HCT116 (cell line): ENCODE measurements at regions not wholly inside any gene's neighbourhood (a gene's known extent, or its start where the extent isn't known, plus 50 kb on each side); places are given as distances from the start of the nearest gene placed in this dataset.
A peak's percentile ranks its signal among the peaks of the same experiment; 100 is the strongest.

Experiments used
- ATAC-seq: fragments of 200-7000 bp; cut with Tn5 transposase; 2 replicates; pipeline ENCODE4 v1.9.1; 2020; ENCODE audit warnings: mild to moderate bottlenecking, moderate library complexity
- BruUV-seq: library from RNA; stranded (reverse); fragments of 400-500 nt; replicated peaks from 2 replicates; lab custom pipeline; 2021; lab: Mats Ljungman, UMichigan
- CTCF ChIA-PET: fragments of 300-600 bp; sonication (Branson Sonifier 250); formaldehyde crosslinking; loops from one replicate; lab custom pipeline; 2021; ENCODE audit warnings: antibody characterized with exemption; lab: Charles Lee
- POLR2A ChIA-PET: fragments of 300-600, 350-600 bp; sonication (Branson Sonifier 250); formaldehyde crosslinking; loops from one replicate; lab custom pipeline; 2021; ENCODE audit warnings: antibody characterized with exemption; lab: Charles Lee
- RAD21 ChIA-PET, 2 experiments: fragments of 300-600 bp; sonication (Branson Sonifier 250); formaldehyde crosslinking; loops; one replicate each; lab custom pipeline; 2023; ENCODE audit warnings: low total read pairs in 2 of 2; ENCODE audit not compliant: uncharacterized antibody in 2 of 2, unreplicated experiment in 2 of 2, low non-redundant PET in 1 of 2; lab: Charles Lee
- DNase-seq: peaks from one replicate; pipeline ENCODE4 v3.0.0-alpha.2; 2010; ENCODE audit warnings: low read depth, low spot score
- H2AFZ ChIP-seq: fragments of 200-600 bp; shearing (Covaris generic), sonication (generic); 2 replicates; pipeline ENCODE4 v1.6.1; 2017; ENCODE audit warnings: low read depth, mixed run types, mixed read lengths, antibody characterized with exemption, low read length; ENCODE audit not compliant: poor library complexity, severe bottlenecking
- H3K27ac ChIP-seq: 2 replicates; pipeline ENCODE4 v1.5.1; 2012; ENCODE audit warnings: low read depth, low read length
- H3K27me3 ChIP-seq: fragments of 200-600 bp; sonication (generic); 2 replicates; pipeline ENCODE4 v1.6.1; 2016; ENCODE audit warnings: mixed run types, low read length, mixed read lengths; ENCODE audit not compliant: insufficient read depth
- H3K36me3 ChIP-seq, 2 experiments: fragments of 200-500 bp in 1 of 2; fragments of 200-600 bp in 1 of 2; sonication (Bioruptor generic) in 1 of 2; sonication (generic) in 1 of 2; 2 replicates each; pipeline versions ENCODE4 v1.5.1 to v1.6.1; 2014 to 2016; ENCODE audit warnings: low read length in 2 of 2, inconsistent platforms in 1 of 2, mixed read lengths in 1 of 2, mixed run types in 1 of 2; ENCODE audit not compliant: insufficient read depth in 2 of 2, control insufficient read depth in 1 of 2
- H3K4me1 ChIP-seq, 2 experiments: fragments of 200-600 bp in 1 of 2; sonication (generic) in 1 of 2; 2 replicates each; pipeline versions ENCODE4 v1.5.1 to v1.6.1; 2012 to 2017; ENCODE audit warnings: low read length in 2 of 2, inconsistent platforms in 1 of 2, mild to moderate bottlenecking in 1 of 2, mixed read lengths in 1 of 2, mixed run types in 1 of 2, moderate library complexity in 1 of 2; ENCODE audit not compliant: insufficient read depth in 2 of 2, control insufficient read depth in 1 of 2
- H3K4me2 ChIP-seq: fragments of 200-600 bp; sonication (generic); 2 replicates; pipeline ENCODE4 v1.6.1; 2017; ENCODE audit warnings: mixed run types, low read length, mixed read lengths
- H3K4me3 ChIP-seq, 2 experiments: fragments of 200-600 bp in 1 of 2; sonication (generic) in 1 of 2; replicated peaks in 1 of 2; 2 replicates each; pipeline ENCODE4 v1.5.1; 2011 to 2016; ENCODE audit warnings: low read length in 2 of 2, control low read depth in 1 of 2, low read depth in 1 of 2, mild to moderate bottlenecking in 1 of 2, mixed read lengths in 1 of 2, mixed run types in 1 of 2
- H3K79me2 ChIP-seq: fragments of 200-600 bp; sonication (generic); 2 replicates; pipeline ENCODE4 v1.6.1; 2017; ENCODE audit warnings: mild to moderate bottlenecking, mixed run types, low read length, moderate library complexity, mixed read lengths; ENCODE audit not compliant: insufficient read depth
- H3K9ac ChIP-seq: fragments of 200-600 bp; sonication (generic); 2 replicates; pipeline ENCODE4 v1.6.1; 2016; ENCODE audit warnings: low read length, mixed read lengths
- H3K9me2 ChIP-seq: fragments of 200-600 bp; sonication (generic), shearing (Covaris generic); 2 replicates; pipeline ENCODE4 v1.6.1; 2017; ENCODE audit warnings: mixed run types, mild to moderate bottlenecking, moderate library complexity; ENCODE audit not compliant: insufficient read depth
- H3K9me3 ChIP-seq, 2 experiments: fragments of 200-500 bp in 1 of 2; fragments of 200-600 bp in 1 of 2; sonication (Bioruptor generic) in 1 of 2; sonication (generic) in 1 of 2; 2 replicates each; pipeline ENCODE4 v1.6.1; 2014 to 2017; ENCODE audit warnings: low read length in 2 of 2, mixed read lengths in 2 of 2, inconsistent platforms in 1 of 2, low read depth in 1 of 2, mild to moderate bottlenecking in 1 of 2, mixed run types in 1 of 2, moderate library complexity in 1 of 2; ENCODE audit not compliant: control insufficient read depth in 1 of 2, insufficient read depth in 1 of 2
- H4K20me1 ChIP-seq: fragments of 200-600 bp; sonication (generic), shearing (Covaris generic); 2 replicates; pipeline ENCODE4 v1.6.1; 2017; ENCODE audit warnings: mixed run types, mild to moderate bottlenecking, moderate library complexity; ENCODE audit not compliant: insufficient read depth
- EGR1 ChIP-seq: IDR thresholded peaks from 2 replicates; pipeline ENCODE4 v1.6.1; 2012; ENCODE audit warnings: low read depth
- EZH2phosphoT487 ChIP-seq: fragments of 200-600 bp; IDR thresholded peaks from 2 replicates; pipeline ENCODE4 v1.6.1; 2018; ENCODE audit warnings: antibody characterized with exemption, borderline replicate concordance
- POLR2AphosphoS5 ChIP-seq: IDR thresholded peaks from 2 replicates; pipeline ENCODE4 v1.6.1; 2011; ENCODE audit warnings: mild to moderate bottlenecking, low read depth, low read length, moderate library complexity
- RAD21 ChIP-seq: IDR thresholded peaks from 2 replicates; pipeline ENCODE4 v1.6.1; 2012; ENCODE audit warnings: low read depth, mild to moderate bottlenecking
- SIN3A ChIP-seq: IDR thresholded peaks from 2 replicates; pipeline ENCODE4 v1.6.1; 2012; ENCODE audit warnings: low read depth
- SP1 ChIP-seq: IDR thresholded peaks from 2 replicates; pipeline ENCODE4 v1.6.1; 2012; ENCODE audit warnings: low read depth
- SRF ChIP-seq: IDR thresholded peaks from 2 replicates; pipeline ENCODE4 v1.6.1; 2012; ENCODE audit warnings: low read depth
- TCF7L2 ChIP-seq: IDR thresholded peaks from 2 replicates; pipeline ENCODE4 v1.7.0; 2011; ENCODE audit warnings: borderline replicate concordance, inconsistent platforms; ENCODE audit not compliant: insufficient read depth, insufficient read length; ENCODE audit errors: extremely low read depth
- YY1 ChIP-seq: IDR thresholded peaks from 2 replicates; pipeline ENCODE4 v1.6.1; 2011; ENCODE audit warnings: low read length, low read depth, moderate library complexity, mild to moderate bottlenecking; ENCODE audit not compliant: insufficient replicate concordance; ENCODE audit errors: extremely low read depth
- intact Hi-C: fragments of 100-400 bp; cut with micrococcal nuclease; formaldehyde crosslinking; loops from 2 replicates; pipeline ENCODE4 v1.10.0; 2022
- TF ChIP-seq, protein P1 (sequence below): IDR thresholded peaks from 2 replicates; pipeline ENCODE4 v1.6.1; 2012; ENCODE audit warnings: low read depth
- TF ChIP-seq, protein P2 (sequence below): IDR thresholded peaks from 2 replicates; pipeline ENCODE4 v1.6.1; 2012
- TF ChIP-seq, protein P3 (sequence below): IDR thresholded peaks from 2 replicates; pipeline ENCODE4 v1.6.1; 2012

DNA sequence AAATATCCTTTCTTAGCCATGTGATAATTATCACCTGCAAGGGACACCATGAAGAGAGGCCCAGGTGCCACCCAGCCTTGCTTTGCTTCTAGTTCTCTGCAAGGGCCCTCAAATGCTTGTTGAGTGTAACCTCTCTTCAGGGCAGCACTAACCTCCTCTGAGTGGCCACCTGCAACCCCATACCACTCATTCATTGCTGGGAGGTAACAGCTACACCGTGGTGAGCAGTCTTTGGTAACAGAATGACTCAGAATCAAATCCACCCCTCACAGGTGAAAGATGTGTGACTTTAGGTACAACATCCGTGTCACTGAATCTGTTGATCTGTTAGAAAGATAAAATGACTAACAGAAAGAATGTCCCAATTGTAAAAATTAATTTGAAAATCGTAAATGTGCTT, 365.1 kb upstream of the TRPC7 start:
- peak overlapping the region; percentile 32 for H3K4me2 ChIP-seq
- DNase-seq = no peak
- H3K79me2 ChIP-seq = no peaks in the 10 kb centered on the region
- H3K9me2 ChIP-seq = no peaks in the 10 kb centered on the region
- peak overlapping the region; percentile 46; the same call in 1 of the 2 replicates for H3K27ac ChIP-seq
- no peak overlapping the region for H3K9ac ChIP-seq
- no peak overlapping the region for H3K4me3 ChIP-seq
- intact Hi-C loops = no loop called here
- ChIA-PET CTCF (no interaction called here), RAD21 (no interaction called here), POLR2A (no interaction called here)
- no peak overlapping the region for H2AFZ ChIP-seq
- H3K9me3 ChIP-seq = no peaks in the 10 kb centered on the region
- BruUV-seq = no TSS peak
- H3K36me3 ChIP-seq = no peaks in the 10 kb centered on the region
- peaks cover 9% of the 10 kb centered on the region for H3K27me3 ChIP-seq
- peaks cover 6 to 11% of the 10 kb centered on the region in 2 experiments; a peak in 3 of 4 replicates for H3K4me1 ChIP-seq
- peak; percentile 74 for ATAC-seq
- no peaks in the 10 kb centered on the region; the same call in 1 of the 2 replicates for H4K20me1 ChIP-seq
- TF ChIP-seq RAD21 = no peak
- no peak for TF ChIP-seq TCF7L2
- TF ChIP-seq SIN3A = no peak
- TF ChIP-seq, protein P1, sequence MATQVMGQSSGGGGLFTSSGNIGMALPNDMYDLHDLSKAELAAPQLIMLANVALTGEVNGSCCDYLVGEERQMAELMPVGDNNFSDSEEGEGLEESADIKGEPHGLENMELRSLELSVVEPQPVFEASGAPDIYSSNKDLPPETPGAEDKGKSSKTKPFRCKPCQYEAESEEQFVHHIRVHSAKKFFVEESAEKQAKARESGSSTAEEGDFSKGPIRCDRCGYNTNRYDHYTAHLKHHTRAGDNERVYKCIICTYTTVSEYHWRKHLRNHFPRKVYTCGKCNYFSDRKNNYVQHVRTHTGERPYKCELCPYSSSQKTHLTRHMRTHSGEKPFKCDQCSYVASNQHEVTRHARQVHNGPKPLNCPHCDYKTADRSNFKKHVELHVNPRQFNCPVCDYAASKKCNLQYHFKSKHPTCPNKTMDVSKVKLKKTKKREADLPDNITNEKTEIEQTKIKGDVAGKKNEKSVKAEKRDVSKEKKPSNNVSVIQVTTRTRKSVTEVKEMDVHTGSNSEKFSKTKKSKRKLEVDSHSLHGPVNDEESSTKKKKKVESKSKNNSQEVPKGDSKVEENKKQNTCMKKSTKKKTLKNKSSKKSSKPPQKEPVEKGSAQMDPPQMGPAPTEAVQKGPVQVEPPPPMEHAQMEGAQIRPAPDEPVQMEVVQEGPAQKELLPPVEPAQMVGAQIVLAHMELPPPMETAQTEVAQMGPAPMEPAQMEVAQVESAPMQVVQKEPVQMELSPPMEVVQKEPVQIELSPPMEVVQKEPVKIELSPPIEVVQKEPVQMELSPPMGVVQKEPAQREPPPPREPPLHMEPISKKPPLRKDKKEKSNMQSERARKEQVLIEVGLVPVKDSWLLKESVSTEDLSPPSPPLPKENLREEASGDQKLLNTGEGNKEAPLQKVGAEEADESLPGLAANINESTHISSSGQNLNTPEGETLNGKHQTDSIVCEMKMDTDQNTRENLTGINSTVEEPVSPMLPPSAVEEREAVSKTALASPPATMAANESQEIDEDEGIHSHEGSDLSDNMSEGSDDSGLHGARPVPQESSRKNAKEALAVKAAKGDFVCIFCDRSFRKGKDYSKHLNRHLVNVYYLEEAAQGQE = no peak
- no peak for TF ChIP-seq EGR1
- TF ChIP-seq, protein P2, sequence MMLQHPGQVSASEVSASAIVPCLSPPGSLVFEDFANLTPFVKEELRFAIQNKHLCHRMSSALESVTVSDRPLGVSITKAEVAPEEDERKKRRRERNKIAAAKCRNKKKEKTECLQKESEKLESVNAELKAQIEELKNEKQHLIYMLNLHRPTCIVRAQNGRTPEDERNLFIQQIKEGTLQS = no peak
- TF ChIP-seq POLR2AphosphoS5 = no peak
- no peak for TF ChIP-seq SP1
- TF ChIP-seq SRF = no peak
- TF ChIP-seq YY1 = no peak
- TF ChIP-seq EZH2phosphoT487 = no peak
- TF ChIP-seq, protein P3, sequence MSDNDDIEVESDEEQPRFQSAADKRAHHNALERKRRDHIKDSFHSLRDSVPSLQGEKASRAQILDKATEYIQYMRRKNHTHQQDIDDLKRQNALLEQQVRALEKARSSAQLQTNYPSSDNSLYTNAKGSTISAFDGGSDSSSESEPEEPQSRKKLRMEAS = no peak
